BLaER1 treated with 17β-estradiol and CSF1 and Interleukin-3, amounts not matched to agents 10 nM and 100 nM (cell line): ENCODE measurements at regions not wholly inside any gene's neighbourhood (a gene's known extent, or its start where the extent isn't known, plus 50 kb on each side); places are given as distances from the start of the nearest gene placed in this dataset.

Source experiments
- H3K27ac ChIP-seq, 11 experiments: shearing (Covaris generic); formaldehyde crosslinking; 2 replicates each; pipeline ENCODE4 v1.8.1; 2022
- H3K27me3 ChIP-seq, 11 experiments: shearing (Covaris generic); formaldehyde crosslinking; 2 replicates each; pipeline ENCODE4 v1.8.1; 2022
- H3K36me3 ChIP-seq, 11 experiments: shearing (Covaris generic); formaldehyde crosslinking; 2 replicates each; pipeline ENCODE4 v1.8.1; 2022
- H3K4me1 ChIP-seq, 10 experiments: shearing (Covaris generic); formaldehyde crosslinking; 2 replicates each; pipeline ENCODE4 v1.8.1; 2022
- H3K4me2 ChIP-seq, 11 experiments: shearing (Covaris generic); formaldehyde crosslinking; 2 replicates each; pipeline ENCODE4 v1.8.1; 2022
- H3K4me3 ChIP-seq, 10 experiments: shearing (Covaris generic); formaldehyde crosslinking; 2 replicates each; pipeline ENCODE4 v1.8.1; 2022
- H3K9ac ChIP-seq, 11 experiments: shearing (Covaris generic); formaldehyde crosslinking; 2 replicates each; pipeline ENCODE4 v1.8.1; 2022
- H3K9me3 ChIP-seq, 11 experiments: shearing (Covaris generic); formaldehyde crosslinking; replicated peaks in 1 of 11; 2 replicates each; pipeline ENCODE4 v1.8.1; 2022
- H4K20me1 ChIP-seq, 11 experiments: shearing (Covaris generic); formaldehyde crosslinking; 2 replicates each; pipeline ENCODE4 v1.8.1; 2022
- Cebpa-rat ChIP-seq, 11 experiments: shearing (Covaris generic); IDR thresholded peaks; 2 replicates each; pipeline ENCODE4 v1.8.1; 2022

GRCh38 chr4:46506876-46507275, 116.9 kb upstream of the GABRA2 start:
- no peak for TF ChIP-seq Cebpa-rat (IDR thresholded peaks at IDR 0.05)
- no peak overlapping the region for H3K27ac ChIP-seq
- H3K27me3 ChIP-seq, result no peaks in the 10 kb centered on the region
- H3K4me3 ChIP-seq, result no peak overlapping the region
- no peaks in the 10 kb centered on the region for H3K9me3 ChIP-seq
- H3K9ac ChIP-seq, result no peak overlapping the region
- H3K4me1 ChIP-seq, result peaks cover 0 to 22% (median 0%) of the 10 kb centered on the region in 10 experiments; a peak in 5 of 20 replicates
- H4K20me1 ChIP-seq, result no peaks in the 10 kb centered on the region
- no peak overlapping the region for H3K4me2 ChIP-seq
- H3K36me3 ChIP-seq, result no peaks in the 10 kb centered on the region

- H4K20me1 ChIP-seq, result no peaks in the 10 kb centered on the region
- H3K27me3 ChIP-seq, result no peaks in the 10 kb centered on the region
- no peak for TF ChIP-seq Cebpa-rat (IDR thresholded peaks at IDR 0.05)
- peaks cover 0 to 28% (median 0%) of the 10 kb centered on the region in 10 experiments; a peak in 5 of 20 replicates for H3K4me1 ChIP-seq
- no peaks in the 10 kb centered on the region for H3K9me3 ChIP-seq
- H3K9ac ChIP-seq, result no peak overlapping the region
- H3K36me3 ChIP-seq, result no peaks in the 10 kb centered on the region
- H3K4me2 ChIP-seq, result no peak overlapping the region
- no peak overlapping the region for H3K4me3 ChIP-seq
- H3K27ac ChIP-seq, result no peak overlapping the region
Measured at GRCh38 chr4:46505131-46505530, 115.2 kb upstream of the GABRA2 start.

GRCh38 chr4:46503739-46504138, 113.8 kb upstream of the GABRA2 start:
- Histone ChIP-seq H3K9me3 (no peaks in the 10 kb centered on the region), H3K4me3 (no peak overlapping the region), H4K20me1 (no peaks in the 10 kb centered on the region), H3K4me2 (peak overlapping the region in 1 of 11 experiments; percentile 38; a peak in 3 of 22 replicates), H3K27me3 (no peaks in the 10 kb centered on the region), H3K9ac (no peak overlapping the region), H3K36me3 (no peaks in the 10 kb centered on the region), H3K27ac (no peak overlapping the region), H3K4me1 (peaks cover 0 to 28% (median 0%) of the 10 kb centered on the region in 10 experiments; a peak in 5 of 20 replicates)
- peak in 4 of 11 experiments; percentile 36 to 90 (median 80); a peak in 8 of 22 replicates for TF ChIP-seq Cebpa-rat (IDR thresholded peaks at IDR 0.05)

GRCh38 chr4:46492394-46492793, 102.5 kb upstream of the GABRA2 start:
- no peak overlapping the region for H3K9ac ChIP-seq
- no peak overlapping the region for H3K4me3 ChIP-seq
- H3K4me2 ChIP-seq, result peak overlapping the region in 7 of 11 experiments; percentile 13 to 44 (median 38); a peak in 10 of 22 replicates
- no peaks in the 10 kb centered on the region for H4K20me1 ChIP-seq
- H3K36me3 ChIP-seq, result no peaks in the 10 kb centered on the region
- peaks cover 0 to 9% (median 6%) of the 10 kb centered on the region in 10 experiments; a peak in 10 of 20 replicates for H3K4me1 ChIP-seq
- H3K27ac ChIP-seq, result no peak overlapping the region
- TF ChIP-seq Cebpa-rat (IDR thresholded peaks at IDR 0.05), result no peak
- H3K9me3 ChIP-seq, result no peaks in the 10 kb centered on the region
- H3K27me3 ChIP-seq, result no peaks in the 10 kb centered on the region

- H3K9me3 ChIP-seq, result no peaks in the 10 kb centered on the region
- H3K4me2 ChIP-seq, result no peak overlapping the region
- H3K9ac ChIP-seq, result no peak overlapping the region
- H3K4me3 ChIP-seq, result no peak overlapping the region
- no peaks in the 10 kb centered on the region for H4K20me1 ChIP-seq
- H3K27ac ChIP-seq, result no peak overlapping the region
- no peaks in the 10 kb centered on the region for H3K27me3 ChIP-seq
- no peaks in the 10 kb centered on the region for H3K36me3 ChIP-seq
- peaks cover 0 to 9% (median 6%) of the 10 kb centered on the region in 10 experiments; a peak in 10 of 20 replicates for H3K4me1 ChIP-seq
- no peak for TF ChIP-seq Cebpa-rat (IDR thresholded peaks at IDR 0.05)
Measured at GRCh38 chr4:46491455-46491854, 101.5 kb upstream of the GABRA2 start.

- Histone ChIP-seq H3K4me2 (no peak overlapping the region), H3K4me3 (no peak overlapping the region), H3K27ac (no peak overlapping the region), H4K20me1 (no peaks in the 10 kb centered on the region), H3K27me3 (no peaks in the 10 kb centered on the region), H3K36me3 (no peaks in the 10 kb centered on the region), H3K9ac (no peak overlapping the region), H3K4me1 (no peaks in the 10 kb centered on the region), H3K9me3 (no peaks in the 10 kb centered on the region)
- no peak for TF ChIP-seq Cebpa-rat (IDR thresholded peaks at IDR 0.05)
Measured at GRCh38 chr4:46484881-46485280, 95.0 kb upstream of the GABRA2 start.

- no peak overlapping the region for H3K9ac ChIP-seq
- H4K20me1 ChIP-seq, result no peaks in the 10 kb centered on the region
- no peaks in the 10 kb centered on the region for H3K36me3 ChIP-seq
- H3K4me1 ChIP-seq, result no peaks in the 10 kb centered on the region
- no peak overlapping the region for H3K4me3 ChIP-seq
- H3K4me2 ChIP-seq, result no peak overlapping the region
- H3K27me3 ChIP-seq, result no peaks in the 10 kb centered on the region
- no peak for TF ChIP-seq Cebpa-rat (IDR thresholded peaks at IDR 0.05)
- H3K27ac ChIP-seq, result no peak overlapping the region
- no peaks in the 10 kb centered on the region for H3K9me3 ChIP-seq
Measured at GRCh38 chr4:46462733-46463132, 72.8 kb upstream of the GABRA2 start.

- Histone ChIP-seq H3K4me3 (no peak overlapping the region), H4K20me1 (no peaks in the 10 kb centered on the region), H3K4me2 (no peak overlapping the region), H3K36me3 (no peaks in the 10 kb centered on the region), H3K27ac (no peak overlapping the region), H3K27me3 (no peaks in the 10 kb centered on the region), H3K9ac (no peak overlapping the region), H3K9me3 (peaks cover 0 to 17% (median 5%) of the 10 kb centered on the region in 11 experiments; a peak in 8 of 22 replicates), H3K4me1 (no peaks in the 10 kb centered on the region)
- no peak for TF ChIP-seq Cebpa-rat (IDR thresholded peaks at IDR 0.05)
Measured at GRCh38 chr4:46459308-46459707, 69.4 kb upstream of the GABRA2 start.

GRCh38 chr4:46450556-46450955, 60.6 kb upstream of the GABRA2 start:
- no peaks in the 10 kb centered on the region for H3K4me1 ChIP-seq
- H3K27me3 ChIP-seq, result no peaks in the 10 kb centered on the region
- TF ChIP-seq Cebpa-rat (IDR thresholded peaks at IDR 0.05), result no peak
- 0 out of 22 replicates have a peak, but pooled peaks cover 0 to 7% (median 0%) of the 10 kb centered on the region in 11 experiments for H3K9me3 ChIP-seq
- no peak overlapping the region for H3K4me2 ChIP-seq
- no peaks in the 10 kb centered on the region for H4K20me1 ChIP-seq
- H3K9ac ChIP-seq, result no peak overlapping the region
- no peak overlapping the region for H3K4me3 ChIP-seq
- no peak overlapping the region for H3K27ac ChIP-seq
- H3K36me3 ChIP-seq, result no peaks in the 10 kb centered on the region

- Histone ChIP-seq H3K27me3 (no peaks in the 10 kb centered on the region), H3K36me3 (no peaks in the 10 kb centered on the region), H3K4me1 (no peaks in the 10 kb centered on the region), H3K4me3 (no peak overlapping the region), H3K4me2 (no peak overlapping the region), H3K27ac (no peak overlapping the region), H3K9ac (no peak overlapping the region), H4K20me1 (no peaks in the 10 kb centered on the region), H3K9me3 (no peaks in the 10 kb centered on the region)
- no peak for TF ChIP-seq Cebpa-rat (IDR thresholded peaks at IDR 0.05)
Measured at GRCh38 chr4:46445710-46446314, 55.9 kb upstream of the GABRA2 start.
